ENCODE measurements at regions not wholly inside any gene's neighbourhood (a gene's known extent, or its start where the extent isn't known, plus 50 kb on each side); places are given as distances from the start of the nearest gene placed in this dataset.

- TF ChIP-seq CTCF (conservative IDR thresholded peaks at IDR 0.05; ENCODE audit: low read depth, low read length): no peak
- TF ChIP-seq USF2 (IDR thresholded peaks at IDR 0.05; ENCODE audit: low read depth, low read length): no peak
- Histone ChIP-seq H3K4me1 (ENCODE audit: control insufficient read depth, insufficient read depth, low read length) (no peaks in the 10 kb centered on the region), H4K91ac (ENCODE audit: insufficient read depth, low read depth, low read length) (no peak overlapping the region), H2AK5ac (ENCODE audit: low read depth, low read length) (no peak overlapping the region), H3K14ac (replicated peaks; ENCODE audit: low read depth, low read length) (no peak overlapping the region), H3K4me2 (ENCODE audit: low read depth, low read length) (no peak overlapping the region), H2BK20ac (ENCODE audit: low read depth, low read length) (no peak overlapping the region), H3K27ac (ENCODE audit: insufficient read depth, low read length) (no peak overlapping the region), H3K27me3 (ENCODE audit: control insufficient read depth, insufficient read depth, low read length) (no peaks in the 10 kb centered on the region), H4K20me1 (ENCODE audit: insufficient read depth, low read length) (no peaks in the 10 kb centered on the region), H2BK15ac (ENCODE audit: low read depth, low read length) (no peak overlapping the region), H3K36me3 (ENCODE audit: control insufficient read depth, insufficient read depth, low read length) (no peaks in the 10 kb centered on the region), H3K23ac (ENCODE audit: low read depth, low read length) (no peak overlapping the region), H3K56ac (ENCODE audit: extremely low read depth, insufficient read depth, low read length) (no peak overlapping the region), H2AK9ac (replicated peaks; ENCODE audit: low read depth, low read length, poor library complexity) (no peak overlapping the region), H2AFZ (replicated peaks; ENCODE audit: low read length, poor library complexity) (no peak overlapping the region), H2BK5ac (ENCODE audit: low read depth, low read length, poor library complexity, severe bottlenecking) (no peak overlapping the region), H3K18ac (ENCODE audit: low read depth, low read length) (no peak overlapping the region), H3K4me3 (ENCODE audit: insufficient read depth, low read depth, low read length) (no peak overlapping the region), H4K8ac (ENCODE audit: low read depth in 2 of 2, low read length in 2 of 2) (no peak overlapping the region), H3K4ac (ENCODE audit: low read depth, low read length) (no peak overlapping the region), H2BK120ac (ENCODE audit: low read depth, low read length) (no peak overlapping the region), H3K9me3 (ENCODE audit: control insufficient read depth, insufficient read depth, low read length) (no peaks in the 10 kb centered on the region; the same call in 1 of the 2 replicates), H3K9me1 (ENCODE audit: insufficient read depth, low read length) (no peaks in the 10 kb centered on the region), H4K5ac (ENCODE audit: low read depth, low read length) (no peak overlapping the region), H3K79me1 (ENCODE audit: low read depth in 1 of 2, low read length in 2 of 2) (no peaks in the 10 kb centered on the region), H3K9ac (ENCODE audit: low read depth, low read length) (no peak overlapping the region)
- ChIA-PET CTCF (no interaction called here), POLR2A (ENCODE audit: unreplicated experiment) (no interaction called here)
- 91% methylated on average over 1 of the region's 1 CpG; no CpG with 5 or more reads in 1 of the 2 experiments for WGBS, 2 experiments (ENCODE audit: extremely low coverage in 2 of 2, insufficient read length in 1 of 2)
- ATAC-seq (ENCODE audit: low read depth) (no peak), DNase-seq (no peak)
- intact Hi-C loops (cut with micrococcal nuclease): no loop called here
- in situ Hi-C loops (cut with MboI; ENCODE audit: low sequenced_read_pairs): no loop called here
- dilution Hi-C loops (cut with HindIII; ENCODE audit: low sequenced_read_pairs, unreplicated experiment): no loop called here
- BruUV-seq (replicated peaks): no TSS peak
Observed at GRCh38 chr5:111914966-111915636, 158.1 kb upstream of the NREP start.
